Embryonic facial prominence (tissue), 1 donor: ENCODE measurements at regions not wholly inside any gene's neighbourhood (a gene's known extent, or its start where the extent isn't known, plus 50 kb on each side); places are given as distances from the start of the nearest gene placed in this dataset.
"Not testable (repeated sequence)": the region's sequence is repeated elsewhere in the genome, so short reads cannot be mapped to it uniquely, and the experiment has no call there.

Experiments
- DNase-seq: peaks from one replicate; pipeline ENCODE4 v3.0.0-alpha.2; 2016; ENCODE audit errors: extremely low spot score

GRCh38 chr6:26957399-26958127 lies 289.9 kb upstream of the PRSS16 start:
- not testable (repeated sequence) for DNase-seq

GRCh38 chr6:26961236-26961635 lies 286.3 kb upstream of the PRSS16 start:
- not testable (repeated sequence) for DNase-seq

- no peak for DNase-seq
Measured at GRCh38 chr6:27002447-27002846, 245.1 kb upstream of the PRSS16 start.

- DNase-seq, result no peak
Measured at GRCh38 chr6:27007020-27007419, 240.5 kb upstream of the PRSS16 start.

GRCh38 chr6:27008613-27009012 lies 238.9 kb upstream of the PRSS16 start:
- DNase-seq, result not testable (repeated sequence)

- not testable (repeated sequence) for DNase-seq
Measured at GRCh38 chr6:27014053-27014452, 233.4 kb upstream of the PRSS16 start.

- no peak for DNase-seq
Measured at GRCh38 chr6:27016689-27017088, 230.8 kb upstream of the PRSS16 start.

- not testable (repeated sequence) for DNase-seq
Measured at GRCh38 chr6:27018401-27018800, 229.1 kb upstream of the PRSS16 start.

GRCh38 chr6:27019651-27020552 lies 227.6 kb upstream of the PRSS16 start:
- peak; percentile 60 for DNase-seq

GRCh38 chr6:27020553-27020880 lies 227.0 kb upstream of the PRSS16 start:
- no peak for DNase-seq

- no peak for DNase-seq
Measured at GRCh38 chr6:27023664-27024063, 223.8 kb upstream of the PRSS16 start.

GRCh38 chr6:27025351-27025750 lies 222.2 kb upstream of the PRSS16 start:
- no peak for DNase-seq

- no peak for DNase-seq
Measured at GRCh38 chr6:27026361-27026760, 221.1 kb upstream of the PRSS16 start.

- DNase-seq, result no peak
Measured at GRCh38 chr6:27031302-27031701, 216.2 kb upstream of the PRSS16 start.

- no peak for DNase-seq
Measured at GRCh38 chr6:27038498-27038897, 209.0 kb upstream of the PRSS16 start.

GRCh38 chr6:27040244-27041042 lies 207.1 kb upstream of the PRSS16 start:
- DNase-seq, result no peak

- DNase-seq, result no peak
Measured at GRCh38 chr6:27043244-27043643, 204.3 kb upstream of the PRSS16 start.

- not testable (repeated sequence) for DNase-seq
Measured at GRCh38 chr6:27045131-27045530, 202.4 kb upstream of the PRSS16 start.

GRCh38 chr6:27047725-27048124 lies 199.8 kb upstream of the PRSS16 start:
- DNase-seq, result not testable (repeated sequence)

GRCh38 chr6:27049863-27050781 lies 197.4 kb upstream of the PRSS16 start:
- no peak for DNase-seq
